Lung (tissue), 11 donors: ENCODE measurements at regions not wholly inside any gene's neighbourhood (a gene's known extent, or its start where the extent isn't known, plus 50 kb on each side); places are given as distances from the start of the nearest gene placed in this dataset.
A peak's percentile ranks its signal among the peaks of the same experiment; 100 is the strongest.

Experiments used
- ATAC-seq: fragments of 200-7000 bp; cut with Tn5 transposase; one replicate; pipeline ENCODE4 v1.9.1; 2020; ENCODE audit warnings: moderate number of reproducible peaks; ENCODE audit not compliant: insufficient read depth, low FRiP score
- DNase-seq, 3 donors: peaks; one replicate each; pipeline ENCODE4 v3.0.0-alpha.2; 2013 to 2017
- H3K27ac ChIP-seq, 2 donors: one replicate each; pipeline ENCODE4 v1.5.1; 2013; ENCODE audit warnings: mild to moderate bottlenecking in 2 of 2, moderate library complexity in 2 of 2, control low read depth in 1 of 2, inconsistent platforms in 1 of 2, low read depth in 1 of 2, low read length in 1 of 2
- H3K27me3 ChIP-seq, 3 donors: one replicate each; pipeline ENCODE4 v1.5.1; 2013; ENCODE audit warnings: low read length in 2 of 3; ENCODE audit not compliant: control insufficient read depth in 3 of 3, insufficient read depth in 3 of 3
- H3K36me3 ChIP-seq, 4 donors: one replicate each; pipeline ENCODE4 v1.5.1; 2013; ENCODE audit warnings: low read length in 4 of 4, mild to moderate bottlenecking in 1 of 4, moderate library complexity in 1 of 4; ENCODE audit not compliant: control insufficient read depth in 4 of 4, insufficient read depth in 4 of 4
- H3K4me1 ChIP-seq, 5 donors: one replicate each; pipeline ENCODE4 v1.5.1; 2013; ENCODE audit warnings: low read length in 5 of 5, mild to moderate bottlenecking in 2 of 5, moderate library complexity in 1 of 5; ENCODE audit not compliant: control insufficient read depth in 5 of 5, insufficient read depth in 5 of 5
- H3K4me3 ChIP-seq: one replicate; pipeline ENCODE4 v1.5.1; 2013; ENCODE audit warnings: mild to moderate bottlenecking, control low read depth, moderate library complexity
- H3K9ac ChIP-seq, 2 donors: one replicate each; pipeline ENCODE4 v1.5.1; 2013; ENCODE audit warnings: low read length in 2 of 2, control low read depth in 1 of 2; ENCODE audit not compliant: insufficient read depth in 1 of 2
- H3K9me3 ChIP-seq, 4 donors: one replicate each; pipeline ENCODE4 v1.5.1; 2013; ENCODE audit warnings: low read length in 3 of 4, mild to moderate bottlenecking in 1 of 4, moderate library complexity in 1 of 4; ENCODE audit not compliant: control insufficient read depth in 4 of 4, insufficient read depth in 3 of 4
- CTCF ChIP-seq: IDR thresholded peaks from 2 replicates; pipeline ENCODE4 v1.5.1; 2012; ENCODE audit warnings: mild to moderate bottlenecking; ENCODE audit errors: control extremely low read depth, extremely low read depth
- WGBS, 2 donors: extraction: QIAGEN DNeasy Blood & Tissue Kit; methylation state at CpG; one replicate each; pipeline ENCODE4 v1.1.7; 2013; 5-methylcytosine and 5-hydroxymethylcytosine counted together
- donor health status: control.
- donor health status: control.
- donor health status: Bipolar disorder and iron deficiency.
- donor health status: healthy.
- donor health status: DM: yes; HTN: yes; CAD: no.

DNA sequence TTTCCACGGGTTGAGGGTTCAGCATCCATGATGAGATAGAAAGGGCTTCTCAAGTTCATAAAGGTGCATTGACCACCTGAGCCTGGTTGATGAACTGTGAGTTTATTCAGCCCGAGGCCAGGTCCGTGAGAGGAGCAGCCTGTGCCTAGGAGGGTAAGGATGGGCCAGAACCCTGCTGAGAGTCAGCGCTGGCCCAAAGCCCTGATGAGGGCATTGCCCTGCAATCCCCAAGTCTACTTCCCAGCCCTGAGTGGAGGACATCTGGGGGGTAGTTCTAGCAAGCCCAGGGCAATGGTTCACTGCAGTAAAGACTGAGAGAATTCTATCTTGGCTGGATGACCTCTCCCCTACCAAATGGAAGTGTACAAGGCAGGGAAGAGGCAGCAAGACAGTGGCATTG is 123.3 kb upstream of the NXT1 start:
- Histone ChIP-seq H3K4me1 (peaks cover 0 to 6% (median 0%) of the 10 kb centered on the region in 5 donors), H3K36me3 (no peaks in the 10 kb centered on the region), H3K27me3 (no peaks in the 10 kb centered on the region), H3K9me3 (peaks cover 0 to 4% (median 0%) of the 10 kb centered on the region in 4 donors), H3K4me3 (no peak overlapping the region), H3K9ac (no peak overlapping the region), H3K27ac (no peak overlapping the region)
- DNase-seq (no peak), ATAC-seq (no peak)
- TF ChIP-seq CTCF: no peak
- WGBS, 2 donors: 80 to 83% methylated on average over 4 of the region's 4 CpGs

- ATAC-seq: no peak
- no peak overlapping the region for H3K4me3 ChIP-seq
- no peak for TF ChIP-seq CTCF
- no peaks in the 10 kb centered on the region for H3K36me3 ChIP-seq
- peaks cover 0 to 5% (median 0%) of the 10 kb centered on the region in 4 donors for H3K9me3 ChIP-seq
- no peak for DNase-seq
- 70 to 71% methylated on average over 2 of the region's 2 CpGs for WGBS, 2 donors
- H3K27me3 ChIP-seq: no peaks in the 10 kb centered on the region
- peaks cover 0 to 6% (median 0%) of the 10 kb centered on the region in 5 donors for H3K4me1 ChIP-seq
- H3K27ac ChIP-seq: no peak overlapping the region
- H3K9ac ChIP-seq: no peak overlapping the region
These were observed 123.9 kb upstream of the NXT1 start for GRCh38 chr20:23226612-23227265.

GRCh38 chr20:23225407-23226060 is 125.1 kb upstream of the NXT1 start:
- H3K9ac ChIP-seq: no peak overlapping the region
- ATAC-seq: peak; percentile 75
- no peak overlapping the region for H3K27ac ChIP-seq
- H3K4me3 ChIP-seq: no peak overlapping the region
- WGBS, 2 donors: 29 to 44% methylated on average over 6 of the region's 6 CpGs
- TF ChIP-seq CTCF: no peak
- peak in 1 of 3 donors; percentile 59 for DNase-seq
- no peaks in the 10 kb centered on the region for H3K36me3 ChIP-seq
- no peaks in the 10 kb centered on the region for H3K27me3 ChIP-seq
- H3K9me3 ChIP-seq: peaks cover 0 to 2% (median 0%) of the 10 kb centered on the region in 4 donors
- peaks cover 0 to 4% (median 0%) of the 10 kb centered on the region in 5 donors for H3K4me1 ChIP-seq
